ENCODE measurements at regions not wholly inside any gene's neighbourhood (a gene's known extent, or its start where the extent isn't known, plus 50 kb on each side); places are given as distances from the start of the nearest gene placed in this dataset.

DNA sequence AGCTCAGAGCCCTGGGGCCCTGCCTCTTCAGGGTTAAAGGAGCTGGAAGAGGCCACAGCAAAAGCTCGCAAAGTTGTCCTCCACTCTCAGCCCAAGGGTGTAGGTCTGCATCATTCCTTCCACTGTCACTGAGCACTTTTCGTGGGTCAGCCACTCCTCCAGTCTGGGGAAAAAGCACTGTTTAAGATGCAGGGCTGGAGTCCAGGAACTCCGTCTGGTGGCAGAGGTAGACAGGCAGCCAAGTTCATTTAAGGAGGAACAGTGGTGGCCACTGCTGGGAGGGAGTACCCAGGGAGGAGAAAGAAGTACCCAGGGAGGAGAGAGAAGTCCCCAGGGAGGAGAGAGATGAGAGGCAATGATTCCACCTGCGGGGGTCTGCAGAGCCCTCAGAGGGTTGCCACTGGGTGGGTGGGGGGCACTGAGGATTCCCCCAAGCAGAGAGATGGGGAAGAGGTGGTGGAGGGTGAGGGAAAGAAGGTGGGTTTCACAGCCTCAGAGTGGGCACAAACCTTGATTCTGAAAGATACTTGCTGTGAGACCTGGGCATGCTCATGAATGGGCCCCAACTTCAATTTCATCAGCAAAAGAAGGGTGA is 70.0 kb upstream of the B3GAT1 start:
- no peak for TF ChIP-seq CTCF (IDR thresholded peaks at IDR 0.05)
- no peak for TF ChIP-seq POLR2A (IDR thresholded peaks at IDR 0.05)
- no peak for TF ChIP-seq POLR2AphosphoS5 (IDR thresholded peaks at IDR 0.05; ENCODE audit: insufficient read depth in 1 of 2, low read depth in 1 of 2)
- Histone ChIP-seq H3K27ac (no peak overlapping the region), H3K27me3 (no peaks in the 10 kb centered on the region), H3K4me3 (no peak overlapping the region), H3K4me1 (no peaks in the 10 kb centered on the region), H3K36me3 (no peaks in the 10 kb centered on the region), H3K9me3 (no peaks in the 10 kb centered on the region)
- DNase-seq (ENCODE audit: extremely low spot score in 2 of 2): no peak
- intact Hi-C loops (cut with DNase I): no loop called here

DNA sequence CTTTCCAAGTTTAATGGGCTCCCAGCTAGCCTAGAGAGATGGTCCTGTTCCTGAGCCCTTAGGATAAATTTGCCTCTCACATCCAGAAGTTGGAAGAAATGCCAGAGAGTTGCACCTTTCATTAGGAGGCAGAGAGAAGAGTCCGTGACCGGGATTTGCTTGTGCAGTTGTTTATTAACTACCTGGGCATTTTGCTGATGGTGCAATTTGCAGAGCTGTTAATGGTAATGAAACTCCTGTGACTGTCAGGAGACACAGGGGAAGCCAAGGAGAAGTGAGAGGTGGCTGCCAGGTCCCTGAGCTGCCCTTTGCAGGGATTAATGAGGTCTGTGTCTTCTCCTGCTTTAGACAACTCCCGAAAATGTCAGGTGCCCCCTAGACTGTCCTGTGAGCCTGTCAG is 69.1 kb upstream of the B3GAT1 start:
- TF ChIP-seq POLR2AphosphoS5 (IDR thresholded peaks at IDR 0.05; ENCODE audit: insufficient read depth in 1 of 2, low read depth in 1 of 2) (no peak), POLR2A (IDR thresholded peaks at IDR 0.05) (no peak), CTCF (IDR thresholded peaks at IDR 0.05) (no peak)
- intact Hi-C loops (cut with DNase I): no loop called here
- no peaks in the 10 kb centered on the region for H3K36me3 ChIP-seq
- H3K4me1 ChIP-seq: no peaks in the 10 kb centered on the region
- H3K4me3 ChIP-seq: no peak overlapping the region
- H3K9me3 ChIP-seq: no peaks in the 10 kb centered on the region
- H3K27ac ChIP-seq: no peak overlapping the region
- no peak for DNase-seq (ENCODE audit: extremely low spot score in 2 of 2)
- H3K27me3 ChIP-seq: no peaks in the 10 kb centered on the region

GRCh38 chr11:134480136-134480712 is 68.2 kb upstream of the B3GAT1 start:
- Histone ChIP-seq H3K9me3 (no peaks in the 10 kb centered on the region), H3K4me3 (no peak overlapping the region), H3K27me3 (no peaks in the 10 kb centered on the region), H3K27ac (no peak overlapping the region), H3K4me1 (no peaks in the 10 kb centered on the region), H3K36me3 (no peaks in the 10 kb centered on the region)
- no peak for TF ChIP-seq POLR2AphosphoS5 (IDR thresholded peaks at IDR 0.05; ENCODE audit: insufficient read depth in 1 of 2, low read depth in 1 of 2)
- TF ChIP-seq CTCF (IDR thresholded peaks at IDR 0.05): no peak
- no peak for TF ChIP-seq POLR2A (IDR thresholded peaks at IDR 0.05)
- no peak for DNase-seq (ENCODE audit: extremely low spot score in 2 of 2)
- intact Hi-C loops (cut with DNase I): no loop called here

DNA sequence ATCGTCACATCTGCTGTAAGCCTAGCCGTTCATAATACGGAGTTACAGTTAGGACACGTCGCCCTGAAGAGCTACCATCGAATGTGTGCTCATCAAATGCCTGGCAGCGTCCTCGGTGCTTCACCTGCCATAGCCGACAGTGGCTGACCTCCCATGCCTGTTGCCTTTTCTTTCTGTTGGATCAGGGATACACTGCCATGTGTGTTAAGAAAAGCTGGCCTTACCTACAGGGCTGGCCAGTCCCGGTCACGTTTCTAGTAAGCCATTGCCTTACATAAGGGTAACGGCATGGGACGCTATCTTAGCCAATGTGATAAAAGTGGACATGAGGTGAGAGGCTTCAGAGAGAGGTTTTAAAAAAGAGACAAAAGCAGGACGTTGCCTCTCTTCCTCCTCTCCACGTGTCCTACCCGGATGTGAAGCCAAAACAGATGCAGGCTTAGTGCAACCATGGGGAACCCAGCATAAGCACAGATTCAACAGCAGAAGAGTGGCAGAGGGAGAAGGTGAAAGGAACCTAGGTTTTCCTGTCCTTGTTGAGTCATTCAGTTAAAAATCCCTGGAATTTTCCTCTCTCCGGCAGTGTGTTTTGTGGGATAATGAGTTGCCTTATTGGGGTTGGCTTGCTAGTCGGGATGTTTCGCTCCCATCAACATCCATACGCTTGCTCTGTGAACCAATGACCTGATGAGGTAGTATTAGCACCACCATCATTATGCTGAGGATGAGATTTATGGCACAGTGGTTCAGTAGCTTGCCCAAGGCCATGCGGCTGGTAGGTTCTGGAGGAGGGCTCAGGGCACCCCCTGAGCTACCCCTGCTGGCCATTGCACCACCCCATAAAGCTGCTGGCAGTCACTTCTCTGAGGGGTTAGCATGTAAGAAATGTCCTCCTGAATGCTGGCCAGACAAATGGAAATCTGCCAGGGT is 67.4 kb upstream of the B3GAT1 start:
- DNase-seq (ENCODE audit: extremely low spot score in 2 of 2): no peak
- H3K27ac ChIP-seq: no peak overlapping the region
- H3K4me3 ChIP-seq: no peak overlapping the region
- H3K36me3 ChIP-seq: no peaks in the 10 kb centered on the region
- intact Hi-C loops (cut with DNase I): no loop called here
- H3K4me1 ChIP-seq: no peaks in the 10 kb centered on the region
- TF ChIP-seq POLR2AphosphoS5 (IDR thresholded peaks at IDR 0.05; ENCODE audit: insufficient read depth in 1 of 2, low read depth in 1 of 2) (no peak), CTCF (IDR thresholded peaks at IDR 0.05) (no peak), POLR2A (IDR thresholded peaks at IDR 0.05) (no peak)
- H3K27me3 ChIP-seq: no peaks in the 10 kb centered on the region
- H3K9me3 ChIP-seq: no peaks in the 10 kb centered on the region
